Keratinocyte (primary cell): ENCODE measurements at regions not wholly inside any gene's neighbourhood (a gene's known extent, or its start where the extent isn't known, plus 50 kb on each side); places are given as distances from the start of the nearest gene placed in this dataset.

Source experiments
- CTCF ChIP-seq, 3 experiments: IDR thresholded peaks in 1 of 3; conservative IDR thresholded peaks in 1 of 3; optimal IDR thresholded peaks in 1 of 3; 2 replicates in 2 of 3; 3 replicates in 1 of 3; pipeline versions ENCODE3 to v1.5.1; 2011; ENCODE audit warnings: low read length in 3 of 3, mild to moderate bottlenecking in 3 of 3, moderate library complexity in 2 of 3, control low read depth in 1 of 3, inconsistent platforms in 1 of 3; ENCODE audit not compliant: insufficient read depth in 2 of 3; ENCODE audit errors: extremely low read depth in 1 of 3
- EZH2 ChIP-seq: IDR thresholded peaks from one replicate; pipeline ENCODE4 v1.6.1; 2012; ENCODE audit warnings: inconsistent platforms, mild to moderate bottlenecking, low read length, moderate library complexity

GRCh38 chr2:145591109-145591809 lies 1071.3 kb upstream of the ZEB2 start:
- TF ChIP-seq CTCF (optimal IDR thresholded peaks at IDR 0.05 in 1 of 3, IDR thresholded peaks at IDR 0.05 in 1 of 3, conservative IDR thresholded peaks at IDR 0.05 in 1 of 3; ENCODE audit: extremely low read depth in 1 of 3, insufficient read depth in 2 of 3, low read length in 3 of 3) (no peak), EZH2 (no peak)
